ENCODE measurements at regions not wholly inside any gene's neighbourhood (a gene's known extent, or its start where the extent isn't known, plus 50 kb on each side); places are given as distances from the start of the nearest gene placed in this dataset.

DNA sequence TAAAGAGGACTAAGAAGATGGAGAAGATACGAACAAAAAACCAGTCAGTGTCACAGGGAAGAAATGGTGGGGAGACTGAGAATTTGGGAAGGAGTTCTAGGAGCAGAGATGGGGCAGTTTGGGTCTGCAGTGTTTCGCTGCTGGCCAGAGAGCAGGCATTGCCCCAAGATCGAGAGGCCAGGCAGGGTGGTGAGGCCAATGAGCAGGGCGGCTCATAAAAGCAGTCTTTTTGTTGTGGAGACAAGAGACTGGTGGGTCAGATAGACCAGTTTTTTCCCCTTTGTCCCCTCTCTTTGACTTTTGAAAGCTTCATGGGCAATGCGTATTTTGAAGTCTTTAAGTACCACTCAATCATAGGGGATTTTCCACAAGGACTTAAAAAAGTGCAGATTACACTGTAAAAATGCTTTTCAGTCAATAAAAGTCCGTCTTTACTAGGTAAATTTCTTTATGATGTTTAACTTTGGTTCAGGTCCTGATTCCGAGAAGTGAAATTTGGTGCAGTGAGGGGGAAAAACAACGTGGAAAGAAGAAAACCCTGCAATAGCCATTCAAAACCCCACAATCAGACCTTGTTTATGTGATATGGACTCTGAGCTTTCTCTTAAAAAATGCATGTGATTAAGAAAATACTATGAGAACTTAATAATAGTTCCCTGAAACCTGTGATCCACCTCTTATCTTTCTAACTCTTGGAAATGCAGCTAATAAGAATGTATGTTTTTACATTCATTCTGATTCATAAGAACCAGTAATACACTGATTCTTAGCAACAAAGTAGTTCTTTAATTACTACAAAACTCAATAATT lies 338.9 kb downstream of the KLF5 start:
- TF ChIP-seq, protein P1, sequence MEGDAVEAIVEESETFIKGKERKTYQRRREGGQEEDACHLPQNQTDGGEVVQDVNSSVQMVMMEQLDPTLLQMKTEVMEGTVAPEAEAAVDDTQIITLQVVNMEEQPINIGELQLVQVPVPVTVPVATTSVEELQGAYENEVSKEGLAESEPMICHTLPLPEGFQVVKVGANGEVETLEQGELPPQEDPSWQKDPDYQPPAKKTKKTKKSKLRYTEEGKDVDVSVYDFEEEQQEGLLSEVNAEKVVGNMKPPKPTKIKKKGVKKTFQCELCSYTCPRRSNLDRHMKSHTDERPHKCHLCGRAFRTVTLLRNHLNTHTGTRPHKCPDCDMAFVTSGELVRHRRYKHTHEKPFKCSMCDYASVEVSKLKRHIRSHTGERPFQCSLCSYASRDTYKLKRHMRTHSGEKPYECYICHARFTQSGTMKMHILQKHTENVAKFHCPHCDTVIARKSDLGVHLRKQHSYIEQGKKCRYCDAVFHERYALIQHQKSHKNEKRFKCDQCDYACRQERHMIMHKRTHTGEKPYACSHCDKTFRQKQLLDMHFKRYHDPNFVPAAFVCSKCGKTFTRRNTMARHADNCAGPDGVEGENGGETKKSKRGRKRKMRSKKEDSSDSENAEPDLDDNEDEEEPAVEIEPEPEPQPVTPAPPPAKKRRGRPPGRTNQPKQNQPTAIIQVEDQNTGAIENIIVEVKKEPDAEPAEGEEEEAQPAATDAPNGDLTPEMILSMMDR (conservative IDR thresholded peaks at IDR 0.05; ENCODE audit: low read length) = no peak
- H3K4me3 ChIP-seq (ENCODE audit: low read length) = no peak overlapping the region
- no peak for DNase-seq (ENCODE audit: low read depth)

DNA sequence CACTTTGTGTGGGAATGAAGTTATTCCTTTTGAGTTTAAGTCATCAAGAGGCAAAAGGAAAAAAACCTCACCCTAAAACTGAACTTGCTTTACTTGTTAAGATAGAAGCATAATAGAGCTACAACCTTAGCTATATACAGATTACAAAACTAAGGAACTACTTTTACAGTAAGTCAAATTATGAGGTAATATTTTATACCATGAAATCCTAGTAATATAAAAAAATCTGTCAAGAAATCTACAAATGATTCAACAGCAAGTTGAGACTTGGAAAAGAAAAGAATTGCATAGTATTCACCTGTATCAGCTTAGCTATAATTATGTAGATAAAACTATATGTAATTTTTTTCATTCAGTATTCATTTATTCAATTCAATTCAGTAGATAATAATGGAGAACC lies 335.3 kb downstream of the KLF5 start:
- TF ChIP-seq, protein P1 (conservative IDR thresholded peaks at IDR 0.05; ENCODE audit: low read length) = no peak
- no peak overlapping the region for H3K4me3 ChIP-seq (ENCODE audit: low read length)
- no peak for DNase-seq (ENCODE audit: low read depth)

DNA sequence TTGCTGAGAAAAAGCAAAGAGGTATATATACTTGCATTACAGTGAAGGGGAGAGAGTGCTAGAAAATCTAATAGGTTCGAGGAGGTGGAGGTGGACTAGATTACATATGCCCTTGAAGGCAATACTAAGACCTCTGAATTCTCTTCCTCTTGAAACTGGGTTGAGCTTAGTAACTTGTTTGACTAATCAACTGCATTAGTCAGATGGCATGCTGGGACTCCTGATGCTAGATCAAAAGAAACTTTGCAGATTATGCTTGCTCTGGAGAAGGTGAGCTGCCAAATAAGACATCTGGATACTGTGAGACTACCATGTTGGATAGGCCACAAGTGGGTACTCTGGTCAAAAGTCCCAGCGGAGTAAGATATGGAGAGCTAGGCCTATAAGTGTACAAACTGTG lies 331.3 kb downstream of the KLF5 start:
- no peak for DNase-seq (ENCODE audit: low read depth)
- H3K4me3 ChIP-seq (ENCODE audit: low read length) = no peak overlapping the region
- TF ChIP-seq, protein P1 (conservative IDR thresholded peaks at IDR 0.05; ENCODE audit: low read length) = no peak

DNA sequence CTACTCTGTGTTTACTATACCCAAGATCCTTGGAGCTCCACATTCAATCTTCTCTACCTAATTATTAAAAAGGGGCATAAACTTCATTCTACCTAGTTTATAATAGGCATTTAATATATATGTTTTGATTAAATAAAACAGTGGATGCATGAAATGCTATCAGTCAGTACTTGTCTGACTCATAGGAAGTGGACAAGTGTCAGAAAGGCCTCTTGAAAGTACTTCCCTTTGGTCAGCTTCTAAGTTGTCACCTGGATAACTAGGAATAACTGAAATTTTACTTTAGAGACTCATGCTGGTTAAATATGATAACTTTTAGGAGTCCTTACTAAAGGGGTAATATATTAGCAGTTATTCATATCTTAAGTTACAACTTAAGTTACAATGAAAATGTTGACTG lies 329.8 kb downstream of the KLF5 start:
- TF ChIP-seq, protein P1 (conservative IDR thresholded peaks at IDR 0.05; ENCODE audit: low read length) = no peak
- H3K4me3 ChIP-seq (ENCODE audit: low read length) = no peak overlapping the region
- DNase-seq (ENCODE audit: low read depth) = no peak

DNA sequence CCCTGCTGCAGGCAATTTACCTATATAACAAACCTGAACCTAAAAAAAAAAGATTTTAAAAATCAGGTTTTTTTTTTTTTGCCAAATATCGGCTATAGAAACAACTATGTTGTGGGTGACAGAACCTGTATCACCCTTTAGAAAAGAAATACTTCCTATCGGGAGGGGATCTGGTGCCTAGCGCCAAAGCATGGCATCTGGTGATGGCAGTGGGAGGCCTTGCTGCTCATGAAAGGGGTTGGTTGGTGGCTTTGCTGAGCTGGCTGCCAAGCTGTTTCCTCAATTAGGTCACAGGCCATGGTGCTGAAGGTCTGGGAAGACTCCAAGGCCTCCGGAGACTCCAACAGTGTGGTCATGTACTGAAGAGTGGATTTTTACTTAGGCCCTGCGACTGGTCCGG lies 328.5 kb downstream of the KLF5 start:
- no peak overlapping the region for H3K4me3 ChIP-seq (ENCODE audit: low read length)
- DNase-seq (ENCODE audit: low read depth) = no peak
- TF ChIP-seq, protein P1 (conservative IDR thresholded peaks at IDR 0.05; ENCODE audit: low read length) = no peak

DNA sequence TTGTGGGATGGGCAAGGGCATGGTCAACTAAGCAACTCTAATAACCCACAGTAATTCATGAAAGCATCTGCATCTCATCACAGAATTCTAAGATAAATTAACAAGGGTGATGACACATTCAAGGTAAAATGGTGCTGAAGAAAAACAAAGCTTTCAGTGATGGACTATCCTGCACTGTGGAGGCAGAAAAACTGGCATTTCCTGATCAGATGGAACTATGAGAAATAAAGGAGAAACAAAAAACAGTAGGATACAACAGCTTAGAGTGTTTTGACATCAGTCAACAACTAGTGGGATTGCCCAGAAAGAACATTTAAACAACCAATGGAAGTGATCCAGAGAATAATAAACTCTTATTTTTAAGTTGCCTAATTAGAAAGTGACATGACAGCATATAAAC lies 327.0 kb downstream of the KLF5 start:
- TF ChIP-seq, protein P1 (conservative IDR thresholded peaks at IDR 0.05; ENCODE audit: low read length) = no peak

More for the DNA sequence above, 327.0 kb downstream of the KLF5 start:
- no peak for DNase-seq (ENCODE audit: low read depth)
- no peak overlapping the region for H3K4me3 ChIP-seq (ENCODE audit: low read length)

All from AG10803 (cell line).